ENCODE measurements at regions not wholly inside any gene's neighbourhood (a gene's known extent, or its start where the extent isn't known, plus 50 kb on each side); places are given as distances from the start of the nearest gene placed in this dataset.

GRCh38 chr16:85195900-85196772 is 83.9 kb upstream of the CIBAR2 start:
- peak in 1 of 2 donors; percentile 62 for DNase-seq
- in situ Hi-C loops (cut with MboI; ENCODE audit: low sequenced_read_pairs in 4 of 4), result no loop called here
- Histone ChIP-seq H3K36me3 (no peaks in the 10 kb centered on the region), H3K4me3 (no peak overlapping the region), H3K27ac (peak overlapping the region; percentile 24 to 54 (median 52)), H3K27me3 (no peaks in the 10 kb centered on the region), H3K4me1 (peaks cover 31 to 38% of the 10 kb centered on the region in 2 donors), H3K9me3 (no peaks in the 10 kb centered on the region)
- peak; percentile 57 to 82 for ATAC-seq
- intact Hi-C loops (cut with DNase I; ENCODE audit: low total_unique reads), result no loop called here
- TF ChIP-seq POLR2A (IDR thresholded peaks at IDR 0.05) (no peak), CTCF (IDR thresholded peaks at IDR 0.05 in 4 of 5, conservative IDR thresholded peaks at IDR 0.05 in 1 of 5) (no peak)

- ATAC-seq, result no peak
- Histone ChIP-seq H3K27me3 (no peaks in the 10 kb centered on the region), H3K36me3 (no peaks in the 10 kb centered on the region), H3K27ac (peak overlapping the region; percentile 24 to 54 (median 52)), H3K9me3 (no peaks in the 10 kb centered on the region), H3K4me3 (no peak overlapping the region), H3K4me1 (peaks cover 36 to 39% of the 10 kb centered on the region in 2 donors)
- no peak for DNase-seq
- intact Hi-C loops (cut with DNase I; ENCODE audit: low total_unique reads), result no loop called here
- in situ Hi-C loops (cut with MboI; ENCODE audit: low sequenced_read_pairs in 4 of 4), result no loop called here
- no peak for TF ChIP-seq CTCF (IDR thresholded peaks at IDR 0.05 in 4 of 5, conservative IDR thresholded peaks at IDR 0.05 in 1 of 5)
- TF ChIP-seq POLR2A (IDR thresholded peaks at IDR 0.05), result no peak
These were observed 84.7 kb upstream of the CIBAR2 start for GRCh38 chr16:85196976-85197375.

GRCh38 chr16:85197611-85198566 is 85.6 kb upstream of the CIBAR2 start:
- H3K27me3 ChIP-seq, result no peaks in the 10 kb centered on the region
- H3K4me1 ChIP-seq, result peaks cover 42 to 44% of the 10 kb centered on the region in 2 donors
- TF ChIP-seq POLR2A (IDR thresholded peaks at IDR 0.05) (no peak), CTCF (IDR thresholded peaks at IDR 0.05 in 4 of 5, conservative IDR thresholded peaks at IDR 0.05 in 1 of 5) (no peak)
- no peaks in the 10 kb centered on the region for H3K36me3 ChIP-seq
- DNase-seq (no peak), ATAC-seq (no peak)
- in situ Hi-C loops (cut with MboI; ENCODE audit: low sequenced_read_pairs in 4 of 4), result no loop called here
- intact Hi-C loops (cut with DNase I; ENCODE audit: low total_unique reads), result no loop called here
- peak overlapping the region in 3 of 4 donors; percentile 13 to 54 (median 51) for H3K27ac ChIP-seq
- H3K4me3 ChIP-seq, result no peak overlapping the region
- H3K9me3 ChIP-seq, result no peaks in the 10 kb centered on the region

- H3K27me3 ChIP-seq, result no peaks in the 10 kb centered on the region
- H3K4me3 ChIP-seq, result no peak overlapping the region
- in situ Hi-C loops (cut with MboI; ENCODE audit: low sequenced_read_pairs in 4 of 4), result no loop called here
- H3K27ac ChIP-seq, result no peak overlapping the region
- no peaks in the 10 kb centered on the region for H3K36me3 ChIP-seq
- TF ChIP-seq POLR2A (IDR thresholded peaks at IDR 0.05), result no peak
- TF ChIP-seq CTCF (IDR thresholded peaks at IDR 0.05 in 4 of 5, conservative IDR thresholded peaks at IDR 0.05 in 1 of 5), result no peak
- DNase-seq (no peak), ATAC-seq (no peak)
- no peaks in the 10 kb centered on the region for H3K9me3 ChIP-seq
- peaks cover 56% of the 10 kb centered on the region in 2 donors for H3K4me1 ChIP-seq
- intact Hi-C loops (cut with DNase I; ENCODE audit: low total_unique reads), result no loop called here
These were observed 86.9 kb upstream of the CIBAR2 start for GRCh38 chr16:85199069-85199725.
